ENCODE measurements at regions not wholly inside any gene's neighbourhood (a gene's known extent, or its start where the extent isn't known, plus 50 kb on each side); places are given as distances from the start of the nearest gene placed in this dataset.
A peak's percentile ranks its signal among the peaks of the same experiment; 100 is the strongest.

DNA sequence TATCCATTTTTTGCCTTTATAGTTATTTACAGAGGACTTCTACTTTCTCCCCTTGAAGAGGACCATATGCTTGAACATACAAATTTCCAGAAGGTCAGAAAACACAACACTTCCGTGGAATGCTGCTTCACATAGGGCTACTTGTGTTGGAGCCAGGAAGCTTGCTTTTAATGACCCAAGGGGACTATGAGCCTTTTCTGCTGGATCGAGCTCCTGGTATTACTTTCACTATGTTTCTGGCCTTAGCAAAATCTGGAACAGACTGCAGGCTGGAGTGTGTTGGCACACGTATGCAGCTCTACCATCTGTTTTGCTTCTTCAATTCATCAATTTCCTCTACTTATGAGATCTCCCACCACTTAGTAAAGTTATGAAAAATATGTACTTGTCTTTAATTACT lies 69.3 kb upstream of the CBLB start:
- CTCF ChIA-PET, result no interaction called here
- POLR2A ChIA-PET, result no interaction called here
- Histone ChIP-seq H3K4me3 (ENCODE audit: low read depth, low read length) (peak overlapping the region; percentile 42), H3K27me3 (ENCODE audit: control insufficient read depth, insufficient read depth, low read length) (no peaks in the 10 kb centered on the region), H3K27ac (ENCODE audit: low read depth, low read length) (no peak overlapping the region), H3K9me3 (ENCODE audit: control insufficient read depth, insufficient read depth, low read length) (0 out of 2 replicates have a peak, but pooled peaks cover 2% of the 10 kb centered on the region)
- TF ChIP-seq, protein P1, sequence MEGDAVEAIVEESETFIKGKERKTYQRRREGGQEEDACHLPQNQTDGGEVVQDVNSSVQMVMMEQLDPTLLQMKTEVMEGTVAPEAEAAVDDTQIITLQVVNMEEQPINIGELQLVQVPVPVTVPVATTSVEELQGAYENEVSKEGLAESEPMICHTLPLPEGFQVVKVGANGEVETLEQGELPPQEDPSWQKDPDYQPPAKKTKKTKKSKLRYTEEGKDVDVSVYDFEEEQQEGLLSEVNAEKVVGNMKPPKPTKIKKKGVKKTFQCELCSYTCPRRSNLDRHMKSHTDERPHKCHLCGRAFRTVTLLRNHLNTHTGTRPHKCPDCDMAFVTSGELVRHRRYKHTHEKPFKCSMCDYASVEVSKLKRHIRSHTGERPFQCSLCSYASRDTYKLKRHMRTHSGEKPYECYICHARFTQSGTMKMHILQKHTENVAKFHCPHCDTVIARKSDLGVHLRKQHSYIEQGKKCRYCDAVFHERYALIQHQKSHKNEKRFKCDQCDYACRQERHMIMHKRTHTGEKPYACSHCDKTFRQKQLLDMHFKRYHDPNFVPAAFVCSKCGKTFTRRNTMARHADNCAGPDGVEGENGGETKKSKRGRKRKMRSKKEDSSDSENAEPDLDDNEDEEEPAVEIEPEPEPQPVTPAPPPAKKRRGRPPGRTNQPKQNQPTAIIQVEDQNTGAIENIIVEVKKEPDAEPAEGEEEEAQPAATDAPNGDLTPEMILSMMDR (IDR thresholded peaks at IDR 0.05; ENCODE audit: low read depth, low read length), result no peak
- DNase-seq (ENCODE audit: low read depth, low spot score), result no peak

DNA sequence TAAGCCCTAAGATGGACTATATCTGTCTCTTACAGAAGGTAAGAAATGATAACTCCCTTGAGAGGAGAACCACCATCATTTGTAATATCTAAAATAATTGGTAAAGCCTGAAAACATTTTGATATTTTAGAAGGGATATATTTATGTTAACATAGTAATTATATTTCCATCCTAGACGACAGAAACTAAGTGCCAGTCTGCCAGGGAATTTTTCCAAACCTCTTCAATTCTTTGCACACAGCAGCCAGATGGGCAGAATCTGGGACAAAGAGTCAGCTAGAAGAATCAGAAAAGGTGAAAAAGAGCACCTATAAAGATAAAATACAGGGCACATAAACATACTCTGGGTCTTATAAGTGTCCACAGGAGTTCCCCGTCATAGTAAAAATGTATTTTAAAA lies 70.0 kb upstream of the CBLB start:
- H3K9me3 ChIP-seq (ENCODE audit: control insufficient read depth, insufficient read depth, low read length), result 0 out of 2 replicates have a peak, but pooled peaks cover 2% of the 10 kb centered on the region
- no peak overlapping the region for H3K4me3 ChIP-seq (ENCODE audit: low read depth, low read length)
- POLR2A ChIA-PET, result no interaction called here
- TF ChIP-seq, protein P1 (IDR thresholded peaks at IDR 0.05; ENCODE audit: low read depth, low read length), result no peak
- CTCF ChIA-PET, result no interaction called here
- no peak for DNase-seq (ENCODE audit: low read depth, low spot score)
- H3K27ac ChIP-seq (ENCODE audit: low read depth, low read length), result no peak overlapping the region
- no peaks in the 10 kb centered on the region for H3K27me3 ChIP-seq (ENCODE audit: control insufficient read depth, insufficient read depth, low read length)

DNA sequence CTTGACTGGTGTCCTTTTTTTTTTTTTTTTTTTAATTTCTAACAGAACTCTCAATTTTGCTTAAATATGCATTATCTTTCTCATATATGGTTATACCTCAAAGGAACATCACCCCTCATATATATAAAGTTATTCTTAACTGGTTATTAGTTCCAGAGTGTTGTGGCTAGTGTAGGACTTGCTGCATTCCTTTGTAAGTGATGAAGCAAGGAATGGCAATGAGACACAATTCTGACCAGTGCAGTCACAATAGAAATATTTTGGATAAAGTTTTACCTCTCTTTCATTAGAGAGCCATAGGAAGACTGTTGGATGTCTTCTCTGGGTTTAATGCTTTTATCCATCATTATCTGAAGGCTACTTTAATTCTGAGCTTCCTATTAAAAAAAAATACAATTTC lies 75.5 kb upstream of the CBLB start:
- CTCF ChIA-PET, result no interaction called here
- TF ChIP-seq, protein P1 (IDR thresholded peaks at IDR 0.05; ENCODE audit: low read depth, low read length), result no peak
- H3K9me3 ChIP-seq (ENCODE audit: control insufficient read depth, insufficient read depth, low read length), result 0 out of 2 replicates have a peak, but pooled peaks cover 2% of the 10 kb centered on the region
- POLR2A ChIA-PET, result no interaction called here
- H3K27ac ChIP-seq (ENCODE audit: low read depth, low read length), result no peak overlapping the region
- no peak overlapping the region for H3K4me3 ChIP-seq (ENCODE audit: low read depth, low read length)
- DNase-seq (ENCODE audit: low read depth, low spot score), result no peak
- no peaks in the 10 kb centered on the region for H3K27me3 ChIP-seq (ENCODE audit: control insufficient read depth, insufficient read depth, low read length)

DNA sequence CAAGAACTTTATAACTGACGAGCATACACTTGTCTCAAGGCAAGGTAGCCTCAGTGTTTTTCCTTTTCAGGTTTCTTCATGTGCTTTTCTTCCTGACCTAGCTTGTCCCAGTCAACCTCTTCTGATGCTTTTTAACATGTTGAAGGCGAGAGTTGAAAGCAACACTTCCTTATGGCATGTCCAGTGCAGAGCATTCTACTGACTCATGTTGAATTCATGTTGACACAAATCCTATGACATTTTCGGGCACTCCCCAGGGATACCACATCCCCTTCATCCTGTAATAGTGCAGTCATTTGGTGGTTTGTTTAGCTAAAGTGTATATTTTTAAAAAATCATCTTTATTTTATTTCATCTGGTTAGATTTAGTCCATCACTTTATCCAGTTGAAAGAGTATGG lies 75.9 kb upstream of the CBLB start:
- Histone ChIP-seq H3K9me3 (ENCODE audit: control insufficient read depth, insufficient read depth, low read length) (0 out of 2 replicates have a peak, but pooled peaks cover 2% of the 10 kb centered on the region), H3K27me3 (ENCODE audit: control insufficient read depth, insufficient read depth, low read length) (no peaks in the 10 kb centered on the region), H3K4me3 (ENCODE audit: low read depth, low read length) (no peak overlapping the region), H3K27ac (ENCODE audit: low read depth, low read length) (no peak overlapping the region)
- DNase-seq (ENCODE audit: low read depth, low spot score), result peak; percentile 29
- POLR2A ChIA-PET, result no interaction called here
- CTCF ChIA-PET, result no interaction called here
- TF ChIP-seq, protein P1 (IDR thresholded peaks at IDR 0.05; ENCODE audit: low read depth, low read length), result no peak

DNA sequence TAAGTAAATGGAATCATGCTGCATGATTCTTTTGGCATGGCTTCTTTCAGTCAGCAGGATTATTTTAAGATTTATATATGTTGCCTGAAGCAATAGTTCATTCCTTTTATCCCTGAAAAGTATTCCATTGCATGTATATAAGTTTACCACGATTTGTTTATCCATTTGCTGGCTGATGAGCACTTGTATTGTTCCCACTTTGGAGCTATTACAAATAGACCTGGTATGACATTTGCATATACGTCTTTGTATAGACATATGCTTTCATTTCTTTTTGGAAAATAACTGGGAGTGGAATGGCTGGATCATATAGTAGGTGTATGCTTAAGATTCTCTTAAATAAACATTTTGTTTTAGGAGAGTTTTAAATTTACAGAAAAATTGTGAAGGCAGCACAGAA lies 79.3 kb upstream of the CBLB start:
- no peaks in the 10 kb centered on the region for H3K27me3 ChIP-seq (ENCODE audit: control insufficient read depth, insufficient read depth, low read length)
- DNase-seq (ENCODE audit: low read depth, low spot score), result no peak
- CTCF ChIA-PET, result no interaction called here
- H3K9me3 ChIP-seq (ENCODE audit: control insufficient read depth, insufficient read depth, low read length), result no peaks in the 10 kb centered on the region
- TF ChIP-seq, protein P1 (IDR thresholded peaks at IDR 0.05; ENCODE audit: low read depth, low read length), result no peak
- H3K27ac ChIP-seq (ENCODE audit: low read depth, low read length), result no peak overlapping the region
- POLR2A ChIA-PET, result no interaction called here
- H3K4me3 ChIP-seq (ENCODE audit: low read depth, low read length), result no peak overlapping the region
